HEK293T (cell line): ENCODE measurements at regions not wholly inside any gene's neighbourhood (a gene's known extent, or its start where the extent isn't known, plus 50 kb on each side); places are given as distances from the start of the nearest gene placed in this dataset.

Experiments used
- CTCF ChIA-PET: fragments of 350-600 bp; formaldehyde crosslinking; extraction: SDS; loops from one replicate; lab custom pipeline; 2021; ENCODE audit warnings: antibody characterized with exemption, inconsistent platforms; lab: Yijun Ruan, JAX
- POLR2A ChIA-PET: fragments of 350-600 bp; formaldehyde crosslinking; extraction: SDS; loops from one replicate; lab custom pipeline; 2020; ENCODE audit warnings: antibody characterized with exemption, inconsistent platforms; lab: Yijun Ruan, JAX
- DNase-seq: peaks from one replicate; pipeline ENCODE4 v3.0.0; 2012; ENCODE audit warnings: mixed read lengths; ENCODE audit errors: extremely low spot score
- ARNT ChIP-seq: fragments of 450-650 bp; IDR thresholded peaks from 2 replicates; pipeline ENCODE4 v1.6.1; 2017; ENCODE audit warnings: mild to moderate bottlenecking
- BHLHE40 ChIP-seq: fragments of 450-650 bp; IDR thresholded peaks from 2 replicates; pipeline ENCODE4 v1.6.1; 2016; ENCODE audit warnings: mild to moderate bottlenecking, moderate library complexity, borderline replicate concordance
- CTBP1 ChIP-seq: fragments of 450-650 bp; IDR thresholded peaks from 2 replicates; pipeline ENCODE4 v1.6.1; 2016; ENCODE audit warnings: borderline replicate concordance
- ELF4 ChIP-seq: fragments of 450-650 bp; IDR thresholded peaks from 2 replicates; pipeline ENCODE4 v1.6.1; 2017; ENCODE audit warnings: antibody characterized with exemption
- FOXA1 ChIP-seq: fragments of 450-650 bp; IDR thresholded peaks from 2 replicates; pipeline ENCODE4 v1.6.1; 2016; ENCODE audit warnings: mild to moderate bottlenecking
- FOXK2 ChIP-seq: fragments of 450-650 bp; IDR thresholded peaks from 2 replicates; pipeline ENCODE4 v1.6.1; 2016; ENCODE audit warnings: mild to moderate bottlenecking
- FOXM1 ChIP-seq: fragments of 450-650 bp; IDR thresholded peaks from 2 replicates; pipeline ENCODE4 v1.6.1; 2017; ENCODE audit warnings: mild to moderate bottlenecking, borderline replicate concordance
- HDGF ChIP-seq: fragments of 450-650 bp; IDR thresholded peaks from 2 replicates; pipeline ENCODE4 v1.6.1; 2017; ENCODE audit warnings: antibody characterized with exemption, borderline replicate concordance
- L3MBTL2 ChIP-seq: fragments of 450-650 bp; conservative IDR thresholded peaks from 2 replicates; pipeline ENCODE4 v1.6.1; 2016; ENCODE audit warnings: mild to moderate bottlenecking
- LEF1 ChIP-seq: fragments of 450-650 bp; IDR thresholded peaks from 2 replicates; pipeline ENCODE4 v1.6.1; 2017; ENCODE audit warnings: mild to moderate bottlenecking, borderline replicate concordance
- NFRKB ChIP-seq: fragments of 450-650 bp; IDR thresholded peaks from 2 replicates; pipeline ENCODE4 v1.6.1; 2016; ENCODE audit warnings: mild to moderate bottlenecking, moderate library complexity
- SP1 ChIP-seq: fragments of 450-650 bp; IDR thresholded peaks from 2 replicates; pipeline ENCODE4 v1.6.1; 2017
- SUZ12 ChIP-seq: fragments of 450-650 bp; IDR thresholded peaks from 2 replicates; pipeline ENCODE4 v1.6.1; 2016; ENCODE audit warnings: mild to moderate bottlenecking
- TARDBP ChIP-seq: fragments of 450-650 bp; IDR thresholded peaks from 2 replicates; pipeline ENCODE4 v1.6.1; 2016
- ZNF384 ChIP-seq: fragments of 450-650 bp; IDR thresholded peaks from 2 replicates; pipeline ENCODE4 v1.6.1; 2016
- TF ChIP-seq, protein P1 (sequence below): fragments of 450-650 bp; IDR thresholded peaks from 2 replicates; pipeline ENCODE4 v1.6.1; 2016

DNA sequence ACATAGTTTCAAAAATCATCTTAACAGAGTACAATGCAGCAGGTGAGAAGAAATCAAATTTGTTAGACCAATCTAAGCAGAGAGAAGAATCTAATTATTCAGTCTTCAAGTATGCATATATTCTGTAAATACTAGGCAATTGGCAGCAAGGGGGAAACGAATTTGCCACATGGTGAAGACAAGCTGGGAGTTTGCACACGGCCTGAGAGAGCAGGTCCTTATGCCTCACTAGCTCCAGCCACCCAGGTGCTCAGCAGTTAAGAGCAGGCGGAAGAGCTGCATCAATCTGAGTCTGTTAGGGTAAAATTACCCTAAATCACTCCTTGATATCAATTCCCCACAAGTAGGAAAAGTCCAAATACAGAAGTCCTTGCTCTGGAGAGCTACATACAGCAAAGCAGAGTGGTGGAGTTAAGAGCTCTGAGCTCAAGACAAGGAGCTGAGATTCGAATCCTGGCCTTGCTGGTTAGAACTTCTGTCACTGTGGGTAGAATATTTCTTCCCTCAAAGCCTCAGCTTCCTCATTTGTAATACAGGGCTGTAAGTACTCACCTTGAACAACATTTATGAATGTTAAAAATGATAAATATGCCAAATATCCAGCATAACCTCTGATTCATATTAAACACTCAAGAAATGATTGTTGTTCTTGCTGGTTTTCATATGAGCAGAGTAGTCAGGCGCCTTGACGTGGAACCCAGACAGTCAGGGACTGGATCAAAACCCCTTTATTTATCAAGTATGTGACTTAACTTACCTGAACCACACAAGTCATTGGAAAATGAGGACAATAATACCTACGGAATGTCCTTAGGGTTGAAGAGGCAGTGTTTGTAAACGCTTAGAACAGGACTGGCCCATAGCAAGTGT lies 444.2 kb downstream of the CDH26 start:
- ChIA-PET CTCF (no interaction called here), POLR2A (no interaction called here)
- DNase-seq, result no peak
- no peak for TF ChIP-seq LEF1
- TF ChIP-seq, protein P1, sequence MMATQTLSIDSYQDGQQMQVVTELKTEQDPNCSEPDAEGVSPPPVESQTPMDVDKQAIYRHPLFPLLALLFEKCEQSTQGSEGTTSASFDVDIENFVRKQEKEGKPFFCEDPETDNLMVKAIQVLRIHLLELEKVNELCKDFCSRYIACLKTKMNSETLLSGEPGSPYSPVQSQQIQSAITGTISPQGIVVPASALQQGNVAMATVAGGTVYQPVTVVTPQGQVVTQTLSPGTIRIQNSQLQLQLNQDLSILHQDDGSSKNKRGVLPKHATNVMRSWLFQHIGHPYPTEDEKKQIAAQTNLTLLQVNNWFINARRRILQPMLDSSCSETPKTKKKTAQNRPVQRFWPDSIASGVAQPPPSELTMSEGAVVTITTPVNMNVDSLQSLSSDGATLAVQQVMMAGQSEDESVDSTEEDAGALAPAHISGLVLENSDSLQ, result no peak
- no peak for TF ChIP-seq L3MBTL2
- TF ChIP-seq NFRKB, result no peak
- no peak for TF ChIP-seq ZNF384
- no peak for TF ChIP-seq BHLHE40
- no peak for TF ChIP-seq FOXK2
- TF ChIP-seq FOXM1, result no peak
- TF ChIP-seq CTBP1, result no peak
- TF ChIP-seq TARDBP, result no peak
- TF ChIP-seq SP1, result no peak
- no peak for TF ChIP-seq HDGF
- TF ChIP-seq ELF4, result no peak
- TF ChIP-seq FOXA1, result no peak
- no peak for TF ChIP-seq SUZ12
- TF ChIP-seq ARNT, result no peak

DNA sequence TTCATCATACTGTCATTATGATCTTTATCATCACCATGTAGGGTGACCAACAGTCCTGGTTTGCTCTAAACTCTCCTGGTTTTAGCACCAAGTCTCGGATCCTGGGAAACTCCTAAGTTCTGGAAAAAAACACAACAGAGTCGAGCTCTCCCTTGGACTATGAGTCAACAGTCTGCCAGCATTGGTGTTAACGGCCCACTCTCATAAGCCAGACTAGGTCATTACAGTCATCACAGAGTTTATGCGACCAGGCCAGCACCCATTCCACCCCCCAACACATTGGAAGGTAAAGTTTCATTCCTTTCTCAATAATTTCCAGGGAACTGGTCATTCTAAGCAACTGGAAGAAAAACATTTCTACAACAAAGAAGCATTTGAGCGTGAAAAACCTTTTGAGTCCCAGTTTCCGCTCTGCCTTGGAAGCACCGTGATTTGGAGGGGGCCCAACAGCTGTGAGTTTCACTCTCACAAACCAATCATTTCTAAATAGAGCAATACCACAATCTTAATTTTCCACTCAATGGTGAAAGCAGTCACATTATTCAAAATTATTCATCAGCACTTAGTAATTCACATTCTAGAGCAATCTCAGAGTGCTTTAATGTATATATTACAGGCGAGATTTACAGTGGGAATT lies 445.0 kb downstream of the CDH26 start:
- TF ChIP-seq BHLHE40, result no peak
- no peak for TF ChIP-seq ZNF384
- TF ChIP-seq, protein P1, result no peak
- TF ChIP-seq SP1, result no peak
- TF ChIP-seq HDGF, result no peak
- TF ChIP-seq FOXA1, result no peak
- no peak for TF ChIP-seq FOXK2
- TF ChIP-seq NFRKB, result no peak
- no peak for TF ChIP-seq TARDBP
- TF ChIP-seq ARNT, result no peak
- no peak for TF ChIP-seq CTBP1
- TF ChIP-seq L3MBTL2, result no peak
- no peak for TF ChIP-seq ELF4
- no peak for TF ChIP-seq FOXM1
- no peak for TF ChIP-seq LEF1
- no peak for TF ChIP-seq SUZ12
- POLR2A ChIA-PET, result no interaction called here

DNA sequence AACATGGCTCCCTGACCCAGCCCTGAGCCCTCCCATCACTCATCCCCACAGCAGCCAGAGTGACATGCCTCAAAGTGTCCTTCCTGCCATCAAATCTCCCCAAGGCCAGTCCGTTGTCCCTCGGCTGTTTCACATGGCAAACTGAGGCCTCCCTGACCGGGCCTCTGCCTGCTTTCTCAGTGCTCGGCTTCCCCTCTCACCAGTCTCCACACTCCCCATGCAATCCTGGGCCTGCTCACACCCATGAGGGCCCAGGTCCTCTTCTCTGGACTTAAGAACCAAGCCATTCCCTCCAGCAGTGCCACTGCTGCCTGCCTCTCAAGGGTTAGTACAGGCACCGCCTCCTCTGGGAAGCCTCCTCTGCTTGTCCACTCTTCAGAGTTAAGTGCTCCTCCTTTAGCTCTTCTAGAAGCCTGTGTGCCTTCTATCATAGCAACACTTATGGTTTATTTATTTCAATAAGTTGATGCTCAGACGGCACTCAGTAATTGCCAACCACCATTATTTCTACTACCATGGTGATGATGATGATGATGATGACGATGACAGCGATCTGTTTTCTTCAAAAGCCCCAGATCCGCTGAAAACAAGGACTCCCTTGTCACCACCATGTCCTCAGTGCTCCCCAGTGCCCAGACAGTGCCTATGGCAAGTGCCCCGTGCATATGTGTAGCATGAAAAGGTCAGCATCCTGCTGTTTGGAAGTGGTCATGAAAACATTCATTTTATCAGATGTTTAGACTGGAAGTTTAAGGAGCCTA lies 449.0 kb downstream of the CDH26 start:
- POLR2A ChIA-PET, result no interaction called here
- CTCF ChIA-PET, result no interaction called here
- DNase-seq, result no peak
- no peak for TF ChIP-seq FOXM1
- no peak for TF ChIP-seq TARDBP
- TF ChIP-seq L3MBTL2, result no peak
- no peak for TF ChIP-seq NFRKB
- TF ChIP-seq, protein P1, result no peak
- no peak for TF ChIP-seq FOXK2
- no peak for TF ChIP-seq SP1
- TF ChIP-seq SUZ12, result no peak
- TF ChIP-seq FOXA1, result no peak
- no peak for TF ChIP-seq HDGF
- TF ChIP-seq CTBP1, result no peak
- no peak for TF ChIP-seq ELF4
- no peak for TF ChIP-seq LEF1
- TF ChIP-seq ARNT, result no peak
- no peak for TF ChIP-seq ZNF384
- no peak for TF ChIP-seq BHLHE40

More for the DNA sequence above, 445.0 kb downstream of the CDH26 start:
- CTCF ChIA-PET, result no interaction called here
- no peak for DNase-seq

DNA sequence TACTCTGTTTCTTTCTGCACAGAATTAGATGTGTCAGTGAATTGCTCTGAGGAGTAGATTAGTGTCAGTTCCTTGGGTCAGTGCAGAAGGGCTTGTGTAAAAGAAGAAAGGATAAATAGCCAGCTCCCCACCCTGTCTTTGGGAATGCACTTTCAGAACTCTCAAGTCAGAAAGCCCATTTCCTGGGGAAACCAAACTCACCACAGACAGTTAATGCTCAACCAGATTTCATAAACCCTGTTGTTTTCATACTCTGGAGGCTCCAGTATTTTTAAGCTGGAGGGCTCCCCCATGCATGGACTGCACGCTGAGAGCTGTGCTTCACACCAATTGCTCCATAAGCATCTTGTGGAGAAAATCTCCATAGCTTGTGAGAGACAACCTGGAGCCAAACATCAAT lies 449.7 kb downstream of the CDH26 start:
- no peak for DNase-seq
- ChIA-PET CTCF (no interaction called here), POLR2A (no interaction called here)
- TF ChIP-seq, protein P1, result no peak
- no peak for TF ChIP-seq TARDBP
- TF ChIP-seq SUZ12, result no peak
- no peak for TF ChIP-seq BHLHE40
- no peak for TF ChIP-seq LEF1
- TF ChIP-seq SP1, result no peak
- TF ChIP-seq FOXM1, result no peak
- no peak for TF ChIP-seq CTBP1
- TF ChIP-seq ARNT, result no peak

DNA sequence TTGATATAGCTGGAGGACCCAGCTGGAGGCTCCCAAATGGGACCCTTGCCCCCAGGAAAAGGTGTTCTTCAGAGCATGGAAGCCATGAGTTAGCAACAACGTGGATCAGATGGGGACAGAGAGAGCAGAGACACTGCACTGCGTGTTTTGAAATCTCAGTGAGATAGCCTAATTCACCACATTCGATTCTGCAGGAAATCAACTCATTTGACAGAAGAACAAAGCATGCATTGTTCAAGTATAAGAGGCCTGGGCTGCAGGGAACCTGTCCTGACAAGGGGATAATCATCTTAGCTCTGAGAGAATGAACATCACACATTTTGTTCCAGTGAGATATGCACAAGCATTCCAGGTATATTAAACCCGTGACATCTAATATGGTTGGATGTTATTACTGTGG lies 450.2 kb downstream of the CDH26 start:
- no peak for DNase-seq
- TF ChIP-seq, protein P1, result no peak
- no peak for TF ChIP-seq FOXA1
- TF ChIP-seq LEF1, result no peak
- TF ChIP-seq ELF4, result no peak
- ChIA-PET CTCF (no interaction called here), POLR2A (no interaction called here)
